Suprapubic skin (tissue), 4 donors: ENCODE measurements at regions not wholly inside any gene's neighbourhood (a gene's known extent, or its start where the extent isn't known, plus 50 kb on each side); places are given as distances from the start of the nearest gene placed in this dataset.
A peak's percentile ranks its signal among the peaks of the same experiment; 100 is the strongest.

Experiments used
- DNase-seq, 2 donors: peaks; one replicate each; pipeline ENCODE4 v3.0.0-alpha.2; 2019; ENCODE audit warnings: low spot score in 2 of 2
- H3K27ac ChIP-seq: fragments of 200-600 bp; sonication (generic); one replicate; pipeline ENCODE4 v1.5.1; 2019
- H3K27me3 ChIP-seq: fragments of 200-600 bp; sonication (generic); one replicate; pipeline ENCODE4 v1.5.1; 2019
- H3K36me3 ChIP-seq: fragments of 200-600 bp; sonication (generic); one replicate; pipeline ENCODE4 v1.5.1; 2019
- H3K4me1 ChIP-seq: fragments of 200-600 bp; sonication (generic); one replicate; pipeline ENCODE4 v1.5.1; 2019
- H3K4me3 ChIP-seq: fragments of 200-600 bp; sonication (generic); one replicate; pipeline ENCODE4 v1.5.1; 2019; ENCODE audit warnings: mild to moderate bottlenecking
- H3K9me3 ChIP-seq: fragments of 200-600 bp; sonication (generic); one replicate; pipeline ENCODE4 v1.5.1; 2019
- CTCF ChIP-seq, 2 donors: fragments of 200-600 bp in 1 of 2; fragments of 450-650 bp in 1 of 2; sonication (generic) in 1 of 2; IDR thresholded peaks; one replicate each; pipeline ENCODE4 v1.5.1; 2016 to 2019; ENCODE audit warnings: antibody characterized with exemption in 2 of 2, mild to moderate bottlenecking in 1 of 2, moderate library complexity in 1 of 2
- EP300 ChIP-seq: sonication (generic); formaldehyde crosslinking; IDR thresholded peaks from one replicate; pipeline ENCODE4 v1.6.1; 2017; ENCODE audit warnings: antibody characterized with exemption
- POLR2A ChIP-seq, 2 donors: fragments of 450-650 bp; IDR thresholded peaks; one replicate each; pipeline ENCODE4 v1.6.1; 2017; ENCODE audit warnings: antibody characterized with exemption in 2 of 2, mild to moderate bottlenecking in 2 of 2, moderate library complexity in 2 of 2
- POLR2AphosphoS5 ChIP-seq, 3 donors: sonication (generic); formaldehyde crosslinking; IDR thresholded peaks; one replicate each; pipeline ENCODE4 v1.6.1; 2017; ENCODE audit warnings: antibody characterized with exemption in 3 of 3
- WGBS: methylation state at CpG from one replicate; pipeline ENCODE4 v1.1.5; 2018; 5-methylcytosine and 5-hydroxymethylcytosine counted together

GRCh38 chr2:15725101-15725781 lies 133.6 kb downstream of the DDX1 start:
- Histone ChIP-seq H3K27me3 (peaks cover 8% of the 10 kb centered on the region), H3K36me3 (no peaks in the 10 kb centered on the region), H3K27ac (no peak overlapping the region), H3K4me1 (peaks cover 4% of the 10 kb centered on the region), H3K4me3 (no peak overlapping the region), H3K9me3 (no peaks in the 10 kb centered on the region)
- DNase-seq: no peak
- no peak for TF ChIP-seq POLR2A (IDR thresholded peaks at IDR 0.05)
- no peak for TF ChIP-seq EP300
- no peak for TF ChIP-seq CTCF (IDR thresholded peaks at IDR 0.05)
- TF ChIP-seq POLR2AphosphoS5 (IDR thresholded peaks at IDR 0.05): no peak
- WGBS: 87% methylated on average over 11 of the region's 13 CpGs

DNA sequence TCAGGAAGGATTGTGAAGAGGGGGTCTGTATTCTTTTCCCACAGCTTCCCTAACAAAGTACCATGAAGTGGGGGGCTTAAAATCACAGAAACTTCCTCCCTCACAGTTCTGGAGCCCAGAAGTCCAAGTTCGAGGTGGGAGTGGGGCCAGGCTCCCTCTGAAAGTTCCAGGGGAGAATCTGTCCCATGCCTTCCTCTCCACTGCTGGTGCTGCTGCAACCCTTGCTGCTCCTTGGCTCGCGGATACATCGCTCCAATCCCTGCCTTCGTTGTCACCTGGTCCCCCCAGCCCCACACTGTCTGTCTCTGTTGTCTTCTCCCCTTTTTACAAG lies 134.1 kb downstream of the DDX1 start:
- Histone ChIP-seq H3K9me3 (no peaks in the 10 kb centered on the region), H3K36me3 (no peaks in the 10 kb centered on the region), H3K27me3 (peaks cover 8% of the 10 kb centered on the region), H3K4me3 (no peak overlapping the region), H3K27ac (no peak overlapping the region), H3K4me1 (peaks cover 9% of the 10 kb centered on the region)
- TF ChIP-seq POLR2A (IDR thresholded peaks at IDR 0.05) (no peak), CTCF (IDR thresholded peaks at IDR 0.05) (no peak), EP300 (no peak), POLR2AphosphoS5 (IDR thresholded peaks at IDR 0.05) (no peak)
- peak in 1 of 2 donors; percentile 40 for DNase-seq
- 92% methylated on average over 5 of the region's 5 CpGs for WGBS

DNA sequence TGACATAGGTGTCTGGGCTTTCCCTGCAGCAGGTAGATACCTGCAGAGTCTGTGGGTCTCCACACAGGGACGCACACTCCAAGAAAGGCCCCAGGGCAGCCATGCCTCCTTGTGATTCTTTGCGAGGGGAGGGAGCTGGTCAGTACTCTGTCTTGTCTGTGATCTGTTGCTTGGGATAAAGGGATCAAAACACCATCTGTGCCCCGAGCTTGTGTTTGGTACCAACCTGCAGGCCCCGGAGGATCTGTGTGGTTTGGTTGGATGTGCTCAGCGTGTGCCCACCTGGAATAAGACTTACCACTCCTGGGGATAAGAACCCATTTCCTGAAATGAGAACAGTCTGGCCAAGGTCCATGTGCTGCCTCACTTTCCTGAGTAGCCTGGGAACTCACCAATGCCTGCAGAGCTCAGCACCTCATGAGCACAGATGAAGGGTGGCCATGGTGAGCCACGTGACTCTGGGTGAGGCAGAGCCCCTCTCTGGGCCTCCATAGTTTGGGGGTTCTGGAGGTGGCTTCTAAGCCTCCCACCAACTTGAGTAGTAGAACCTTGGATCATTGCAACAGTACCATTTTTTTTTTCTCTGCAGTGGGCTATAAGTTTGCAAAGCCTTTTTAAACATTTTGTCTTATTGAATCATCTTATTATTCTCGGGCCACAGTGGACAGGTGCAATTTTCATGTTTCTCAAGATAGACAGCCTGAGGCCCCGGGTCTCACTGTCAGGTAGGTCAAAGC lies 134.8 kb downstream of the DDX1 start:
- DNase-seq: peak in 1 of 2 donors; percentile 19
- H3K4me1 ChIP-seq: peaks cover 13% of the 10 kb centered on the region
- WGBS: 88% methylated on average over 7 of the region's 8 CpGs

DNA sequence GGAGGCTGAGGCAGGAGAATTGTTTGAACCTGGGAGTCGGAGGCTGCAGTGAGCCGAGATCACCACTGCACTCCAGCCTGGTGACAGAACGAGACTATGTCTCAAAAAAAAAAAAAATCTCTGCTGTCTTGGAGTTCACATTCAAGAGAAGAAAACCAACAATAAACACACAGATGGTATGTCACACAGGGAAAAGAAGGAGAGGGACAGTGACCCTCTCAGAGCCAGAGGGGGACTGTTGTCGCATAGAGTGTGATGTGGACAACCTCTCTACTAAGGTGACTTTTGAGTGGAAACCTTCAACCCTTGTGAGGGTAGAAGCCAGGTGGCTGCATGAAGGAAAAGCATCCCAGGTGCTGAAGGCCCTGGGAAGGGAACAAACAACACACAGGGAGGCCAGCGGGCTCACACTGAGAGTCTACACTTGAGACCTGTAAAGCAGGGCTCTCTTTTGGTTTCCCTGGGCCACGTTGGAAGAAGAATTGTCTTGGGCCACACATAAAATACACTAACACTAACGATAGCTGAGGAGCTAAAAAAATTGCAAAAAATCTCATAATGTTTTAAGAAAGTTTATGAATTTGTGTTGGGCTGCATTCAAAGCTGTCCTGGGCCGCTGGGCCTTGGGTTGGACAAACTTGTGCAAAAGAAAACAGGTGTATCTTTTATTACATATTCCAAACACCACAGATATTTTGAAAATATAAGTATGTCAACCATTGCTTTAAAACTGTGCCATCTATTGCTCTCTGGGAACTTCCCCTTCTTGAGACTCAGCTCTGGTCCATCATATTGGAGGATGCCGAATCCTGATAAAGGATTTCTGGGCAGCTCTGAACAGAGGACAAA lies 136.0 kb downstream of the DDX1 start:
- H3K27me3 ChIP-seq: peaks cover 8% of the 10 kb centered on the region
- H3K4me1 ChIP-seq: peaks cover 13% of the 10 kb centered on the region
- no peak overlapping the region for H3K4me3 ChIP-seq
- TF ChIP-seq POLR2AphosphoS5 (IDR thresholded peaks at IDR 0.05) (no peak), CTCF (IDR thresholded peaks at IDR 0.05) (no peak), EP300 (no peak), POLR2A (IDR thresholded peaks at IDR 0.05) (no peak)
- H3K36me3 ChIP-seq: no peaks in the 10 kb centered on the region
- WGBS: 82% methylated on average over 9 of the region's 9 CpGs
- no peaks in the 10 kb centered on the region for H3K9me3 ChIP-seq
- no peak overlapping the region for H3K27ac ChIP-seq
- no peak for DNase-seq

More for the DNA sequence above, 134.8 kb downstream of the DDX1 start:
- no peaks in the 10 kb centered on the region for H3K36me3 ChIP-seq
- no peak overlapping the region for H3K27ac ChIP-seq
- peaks cover 8% of the 10 kb centered on the region for H3K27me3 ChIP-seq
- H3K4me3 ChIP-seq: no peak overlapping the region
- no peaks in the 10 kb centered on the region for H3K9me3 ChIP-seq
- TF ChIP-seq POLR2AphosphoS5 (IDR thresholded peaks at IDR 0.05) (no peak), POLR2A (IDR thresholded peaks at IDR 0.05) (no peak), CTCF (IDR thresholded peaks at IDR 0.05) (no peak), EP300 (no peak)
